B cell (primary cell): ENCODE measurements at regions not wholly inside any gene's neighbourhood (a gene's known extent, or its start where the extent isn't known, plus 50 kb on each side); places are given as distances from the start of the nearest gene placed in this dataset.

ENCODE experiments used
- ATAC-seq: fragments of 200-7000 bp; cut with Tn5 transposase; one replicate; pipeline ENCODE4 v1.10.0; 2021; ENCODE audit warnings: low read depth, mild to moderate bottlenecking, moderate number of reproducible peaks, moderate library complexity
- CTCF ChIA-PET: fragments of 350-600 bp; sonication (Branson Sonifier 250); formaldehyde crosslinking; loops from one replicate; lab custom pipeline; 2021; ENCODE audit warnings: antibody characterized with exemption, inconsistent platforms; lab: Charles Lee
- POLR2A ChIA-PET: fragments of 350-600 bp; sonication (Branson Sonifier 250); formaldehyde crosslinking; loops from one replicate; lab custom pipeline; 2021; ENCODE audit warnings: antibody characterized with exemption; lab: Charles Lee
- DNase-seq: peaks from one replicate; pipeline ENCODE4 v3.0.0; 2013
- H2AFZ ChIP-seq: 2 replicates; pipeline ENCODE4 v1.6.1; 2012; ENCODE audit warnings: mild to moderate bottlenecking, low read depth, low read length; ENCODE audit not compliant: insufficient read depth, poor library complexity, severe bottlenecking
- H3K27ac ChIP-seq, 2 donors: 1 replicate in 1 of 2; 2 replicates in 1 of 2; pipeline ENCODE4 v1.5.1; 2012 to 2013; ENCODE audit warnings: low read length in 2 of 2, mild to moderate bottlenecking in 2 of 2, moderate library complexity in 1 of 2
- H3K27me3 ChIP-seq, 4 experiments: fragments of 200-600 bp in 1 of 4; sonication (generic) in 1 of 4; replicated peaks in 1 of 4; 1 replicate in 2 of 4; 2 replicates in 2 of 4; pipeline versions ENCODE4 v1.6.1 to v1.7.0; 2013 to 2016; ENCODE audit warnings: low read length in 3 of 4, mild to moderate bottlenecking in 2 of 4, mixed read lengths in 1 of 4, moderate library complexity in 1 of 4; ENCODE audit not compliant: insufficient read depth in 4 of 4, control insufficient read depth in 3 of 4; ENCODE audit errors: control extremely low read depth in 1 of 4
- H3K36me3 ChIP-seq, 2 experiments: replicated peaks in 1 of 2; 1 replicate in 1 of 2; 2 replicates in 1 of 2; pipeline versions ENCODE4 v1.6.1 to v1.7.1; 2013; ENCODE audit warnings: low read length in 1 of 2; ENCODE audit not compliant: insufficient read depth in 2 of 2, control insufficient read depth in 1 of 2; ENCODE audit errors: control extremely low read depth in 1 of 2, extremely low read depth in 1 of 2
- H3K4me1 ChIP-seq, 2 donors: fragments of 200-600 bp in 1 of 2; sonication (generic) in 1 of 2; 1 replicate in 1 of 2; 2 replicates in 1 of 2; pipeline versions ENCODE4 v1.5.1 to v1.6.1; 2013 to 2017; ENCODE audit warnings: low read length in 2 of 2; ENCODE audit not compliant: control insufficient read depth in 2 of 2, insufficient read depth in 2 of 2
- H3K4me2 ChIP-seq: replicated peaks from 2 replicates; pipeline ENCODE3; 2012; ENCODE audit warnings: mild to moderate bottlenecking, low read depth, low read length; ENCODE audit not compliant: poor library complexity, severe bottlenecking
- H3K4me3 ChIP-seq, 5 experiments: fragments of 200-600 bp in 1 of 5; sonication (generic) in 1 of 5; 1 replicate in 3 of 5; 2 replicates in 2 of 5; pipeline versions ENCODE4 v1.5.1 to v1.7.0; 2011 to 2016; ENCODE audit warnings: low read length in 4 of 5, mild to moderate bottlenecking in 4 of 5, low read depth in 2 of 5, control low read depth in 1 of 5, moderate library complexity in 1 of 5; ENCODE audit not compliant: insufficient read depth in 1 of 5; ENCODE audit errors: control extremely low read depth in 1 of 5, extremely low read depth in 1 of 5
- H3K79me2 ChIP-seq: fragments of 200-600 bp; sonication (generic); one replicate; pipeline ENCODE4 v1.6.0; 2016; ENCODE audit warnings: low read length; ENCODE audit not compliant: control insufficient read depth, insufficient read depth
- H3K9ac ChIP-seq: fragments of 200-600 bp; sonication (generic); 2 replicates; pipeline ENCODE4 v1.6.1; 2017; ENCODE audit warnings: mild to moderate bottlenecking, low read length, moderate library complexity
- H3K9me3 ChIP-seq, 3 donors: one replicate each; pipeline versions ENCODE4 v1.6.1 to v1.7.1; 2013; ENCODE audit warnings: low read length in 2 of 3; ENCODE audit not compliant: control insufficient read depth in 2 of 3, insufficient read depth in 1 of 3; ENCODE audit errors: control extremely low read depth in 1 of 3
- H4K20me1 ChIP-seq: 2 replicates; pipeline ENCODE4 v1.6.0; 2012; ENCODE audit warnings: mild to moderate bottlenecking, low read length; ENCODE audit not compliant: insufficient read depth, control insufficient read depth, poor library complexity, severe bottlenecking
- H3K27ac Mint-ChIP-seq: one replicate; pipeline ENCODE4 v1.8.0; 2021; ENCODE audit warnings: mixed read lengths
- H3K27me3 Mint-ChIP-seq: one replicate; pipeline ENCODE4 v1.8.0; 2021; ENCODE audit warnings: mixed read lengths
- H3K4me1 Mint-ChIP-seq: one replicate; pipeline ENCODE4 v1.8.0; 2021; ENCODE audit warnings: mixed read lengths
- H3K4me3 Mint-ChIP-seq: one replicate; pipeline ENCODE4 v1.8.0; 2021; ENCODE audit warnings: mixed read lengths
- H3K9me3 Mint-ChIP-seq: one replicate; pipeline ENCODE4 v1.8.0; 2022; ENCODE audit warnings: mixed read lengths; ENCODE audit not compliant: insufficient read depth
- EZH2 ChIP-seq: IDR thresholded peaks from 2 replicates; pipeline ENCODE4 v1.6.1; 2012; ENCODE audit warnings: borderline replicate concordance, low read depth, mild to moderate bottlenecking, moderate library complexity, low read length; ENCODE audit not compliant: insufficient read depth, poor library complexity, severe bottlenecking
- WGBS: methylation state at CpG from one replicate; pipeline ENCODE4 v1.1.5; 2013; ENCODE audit warnings: missing lambda C conversion rate; ENCODE audit not compliant: insufficient coverage; 5-methylcytosine and 5-hydroxymethylcytosine counted together
- intact Hi-C: fragments of 100-400 bp; cut with micrococcal nuclease; formaldehyde crosslinking; loops from one replicate; pipeline ENCODE4 v1.10.0; 2022
- TF ChIP-seq, protein P1 (sequence below): fragments of 200-600 bp; IDR thresholded peaks from one replicate; pipeline ENCODE4 v1.8.0; 2022; ENCODE audit warnings: antibody characterized with exemption, mild to moderate bottlenecking

DNA sequence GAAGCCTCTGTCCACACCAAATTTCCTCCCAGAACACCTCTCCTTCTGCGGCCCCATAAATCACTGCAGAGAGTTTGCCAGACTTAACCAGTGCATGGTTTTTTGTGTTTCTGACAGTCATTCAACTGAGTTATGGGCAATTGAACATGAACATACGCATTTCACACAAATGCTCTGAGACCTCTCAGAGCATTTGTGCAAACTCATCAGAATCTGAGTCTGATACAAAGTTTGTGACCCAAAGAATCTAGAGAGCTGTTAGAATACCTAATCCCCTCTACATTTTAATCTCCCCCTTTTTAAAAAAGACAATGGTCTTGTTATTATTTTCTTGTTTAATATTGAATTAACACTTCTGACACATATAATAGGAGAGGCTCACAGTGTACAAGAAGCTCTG, 416.9 kb upstream of the SMARCA2 start:
- Histone ChIP-seq H3K36me3 (no peaks in the 10 kb centered on the region), H3K4me1 (no peaks in the 10 kb centered on the region), H3K4me2 (no peak overlapping the region), H3K4me3 (no peak overlapping the region), H2AFZ (no peak overlapping the region), H3K79me2 (no peaks in the 10 kb centered on the region), H3K9me3 (no peaks in the 10 kb centered on the region), H3K27me3 (no peaks in the 10 kb centered on the region), H3K9ac (no peak overlapping the region), H4K20me1 (no peaks in the 10 kb centered on the region), H3K27ac (no peak overlapping the region)
- DNase-seq (no peak), ATAC-seq (no peak)
- H3K4me3 Mint-ChIP-seq, result no peak overlapping the region
- ChIA-PET POLR2A (no interaction called here), CTCF (no interaction called here)
- H3K27me3 Mint-ChIP-seq, result peaks cover 8% of the 10 kb centered on the region
- no peak overlapping the region for H3K27ac Mint-ChIP-seq
- no peaks in the 10 kb centered on the region for H3K4me1 Mint-ChIP-seq
- TF ChIP-seq, protein P1, sequence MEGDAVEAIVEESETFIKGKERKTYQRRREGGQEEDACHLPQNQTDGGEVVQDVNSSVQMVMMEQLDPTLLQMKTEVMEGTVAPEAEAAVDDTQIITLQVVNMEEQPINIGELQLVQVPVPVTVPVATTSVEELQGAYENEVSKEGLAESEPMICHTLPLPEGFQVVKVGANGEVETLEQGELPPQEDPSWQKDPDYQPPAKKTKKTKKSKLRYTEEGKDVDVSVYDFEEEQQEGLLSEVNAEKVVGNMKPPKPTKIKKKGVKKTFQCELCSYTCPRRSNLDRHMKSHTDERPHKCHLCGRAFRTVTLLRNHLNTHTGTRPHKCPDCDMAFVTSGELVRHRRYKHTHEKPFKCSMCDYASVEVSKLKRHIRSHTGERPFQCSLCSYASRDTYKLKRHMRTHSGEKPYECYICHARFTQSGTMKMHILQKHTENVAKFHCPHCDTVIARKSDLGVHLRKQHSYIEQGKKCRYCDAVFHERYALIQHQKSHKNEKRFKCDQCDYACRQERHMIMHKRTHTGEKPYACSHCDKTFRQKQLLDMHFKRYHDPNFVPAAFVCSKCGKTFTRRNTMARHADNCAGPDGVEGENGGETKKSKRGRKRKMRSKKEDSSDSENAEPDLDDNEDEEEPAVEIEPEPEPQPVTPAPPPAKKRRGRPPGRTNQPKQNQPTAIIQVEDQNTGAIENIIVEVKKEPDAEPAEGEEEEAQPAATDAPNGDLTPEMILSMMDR, result no peak
- TF ChIP-seq EZH2, result no peak
- intact Hi-C loops, result no loop called here
- 100% methylated on average over 1 of the region's 2 CpGs for WGBS
- H3K9me3 Mint-ChIP-seq, result no peaks in the 10 kb centered on the region

DNA sequence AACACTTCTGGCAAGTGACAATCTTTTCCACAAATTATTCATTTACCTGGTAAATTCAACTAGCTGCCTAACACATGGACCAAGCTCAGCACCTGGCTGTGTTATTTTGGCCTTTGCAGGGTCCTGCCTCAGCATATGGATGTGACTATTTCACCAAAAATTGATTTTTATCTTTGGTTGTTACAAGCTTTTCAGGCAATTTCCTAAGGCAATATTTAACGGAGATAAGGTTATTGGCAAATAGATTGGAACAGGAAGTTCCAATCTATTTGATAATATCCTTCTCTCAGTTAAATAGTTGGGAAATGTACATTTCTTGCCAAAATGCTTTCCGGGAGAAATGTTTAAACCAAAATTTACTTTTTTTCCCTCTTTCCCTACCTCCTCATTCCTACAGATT, 415.2 kb upstream of the SMARCA2 start:
- CTCF ChIA-PET, result no interaction called here
- intact Hi-C loops, result no loop called here

More for the DNA sequence above, 415.2 kb upstream of the SMARCA2 start:
- H3K4me1 Mint-ChIP-seq, result no peaks in the 10 kb centered on the region
- TF ChIP-seq, protein P1, result no peak
- TF ChIP-seq EZH2, result no peak
- H3K9me3 Mint-ChIP-seq, result peaks cover 2% of the 10 kb centered on the region
- H3K36me3 ChIP-seq, result no peaks in the 10 kb centered on the region
- H3K79me2 ChIP-seq, result no peaks in the 10 kb centered on the region
- H3K27me3 ChIP-seq, result peaks cover 0 to 2% (median 0%) of the 10 kb centered on the region in 4 experiments
- no peak overlapping the region for H3K4me2 ChIP-seq
- no peak overlapping the region for H3K4me3 Mint-ChIP-seq
- DNase-seq (no peak), ATAC-seq (no peak)
- no peaks in the 10 kb centered on the region for H3K9me3 ChIP-seq
- no peak overlapping the region for H3K27ac ChIP-seq
- no peak overlapping the region for H3K9ac ChIP-seq
- no peak overlapping the region for H3K27ac Mint-ChIP-seq
- peaks cover 8% of the 10 kb centered on the region for H3K27me3 Mint-ChIP-seq
- no CpG with 5 or more reads among the region's 2 CpGs for WGBS
- H2AFZ ChIP-seq, result no peak overlapping the region
- no peaks in the 10 kb centered on the region for H3K4me1 ChIP-seq
- POLR2A ChIA-PET, result no interaction called here
- no peak overlapping the region for H3K4me3 ChIP-seq
- no peaks in the 10 kb centered on the region for H4K20me1 ChIP-seq
